Endothelial cell of hepatic sinusoid (primary cell): ENCODE measurements at regions not wholly inside any gene's neighbourhood (a gene's known extent, or its start where the extent isn't known, plus 50 kb on each side); places are given as distances from the start of the nearest gene placed in this dataset.
"Not testable (repeated sequence)": the region's sequence is repeated elsewhere in the genome, so short reads cannot be mapped to it uniquely, and the experiment has no call there.

Experiments
- in situ Hi-C: cut with HindIII; loops from 2 replicates; pipeline ENCODE4 v1.10.0; 2017; ENCODE audit warnings: low sequenced_read_pairs

DNA sequence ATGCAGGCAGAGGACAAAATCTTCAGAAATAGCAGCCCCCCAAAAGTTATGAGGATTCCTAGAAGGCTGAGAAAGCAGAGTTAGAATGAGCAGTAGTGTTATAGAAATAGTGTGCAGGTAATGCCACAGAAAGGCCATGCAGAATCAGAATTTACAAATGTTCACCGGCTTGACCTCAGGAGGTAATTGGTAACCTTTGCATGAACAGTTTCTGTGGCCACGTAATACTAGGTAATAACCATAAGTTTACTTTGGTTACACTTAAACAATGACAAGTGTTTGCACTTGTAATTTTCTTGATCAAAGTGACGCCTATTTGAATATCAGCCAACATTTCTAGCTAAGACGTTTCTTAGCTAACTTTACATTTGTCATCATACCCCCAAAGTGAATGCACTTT, 393.6 kb downstream of the GPAT3 start:
- in situ Hi-C loops: no loop called here

DNA sequence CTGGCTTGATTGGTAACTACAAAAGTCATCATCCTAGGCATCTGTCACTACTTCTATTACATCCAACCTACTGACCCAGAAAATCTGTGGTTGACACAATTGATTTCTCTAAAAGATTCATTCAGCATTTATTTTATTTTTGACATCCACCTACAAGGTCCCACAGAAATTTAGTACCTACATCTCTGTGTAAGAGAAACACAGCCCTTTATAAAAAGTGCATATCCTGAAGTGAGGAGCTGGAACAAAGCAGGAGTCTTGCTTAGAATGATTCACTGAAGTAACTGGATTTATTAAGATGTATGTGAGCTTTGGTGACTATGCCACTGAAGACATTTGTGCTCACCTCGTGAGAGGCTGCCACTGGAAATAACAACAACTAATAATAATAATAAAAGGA, 391.0 kb downstream of the GPAT3 start:
- in situ Hi-C loops: no loop called here

DNA sequence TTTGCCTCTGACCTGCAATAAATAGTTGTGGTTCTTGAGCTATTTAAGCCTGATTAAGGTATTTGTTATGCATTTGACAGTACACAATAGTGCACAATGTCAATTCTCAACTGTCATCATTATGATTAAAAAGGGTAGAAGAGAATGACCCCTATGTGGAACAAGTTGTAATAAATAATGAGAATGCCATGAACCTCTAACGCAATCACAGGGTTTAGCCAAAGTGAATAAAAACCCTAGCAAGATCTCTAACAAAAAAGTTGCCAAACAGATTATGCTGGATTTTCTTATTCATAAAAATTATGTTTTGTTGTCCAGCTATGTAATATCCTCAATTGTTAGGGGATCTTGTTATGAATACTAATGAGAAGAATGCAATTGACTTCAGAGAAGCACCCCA, 387.4 kb downstream of the GPAT3 start:
- in situ Hi-C loops: no loop called here

DNA sequence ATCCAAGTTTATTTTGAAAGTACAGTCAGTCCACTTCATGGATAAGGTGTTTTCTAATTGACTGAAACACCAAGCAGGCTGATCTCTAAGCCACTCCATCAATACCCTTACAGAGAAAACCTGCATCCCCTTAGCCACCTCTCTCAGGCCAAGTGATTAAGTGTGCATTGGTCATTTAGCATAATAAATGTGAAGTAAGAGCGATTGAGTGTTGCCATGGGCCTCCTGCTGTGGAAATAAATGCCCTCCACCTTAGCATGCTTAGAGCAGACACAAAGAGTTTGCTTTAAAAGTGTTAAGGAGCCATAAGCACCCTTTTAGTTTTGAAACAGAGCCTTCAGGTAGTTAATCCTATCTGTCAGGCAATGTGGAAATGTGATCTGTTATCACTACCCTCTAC, 386.5 kb downstream of the GPAT3 start:
- in situ Hi-C loops: no loop called here

DNA sequence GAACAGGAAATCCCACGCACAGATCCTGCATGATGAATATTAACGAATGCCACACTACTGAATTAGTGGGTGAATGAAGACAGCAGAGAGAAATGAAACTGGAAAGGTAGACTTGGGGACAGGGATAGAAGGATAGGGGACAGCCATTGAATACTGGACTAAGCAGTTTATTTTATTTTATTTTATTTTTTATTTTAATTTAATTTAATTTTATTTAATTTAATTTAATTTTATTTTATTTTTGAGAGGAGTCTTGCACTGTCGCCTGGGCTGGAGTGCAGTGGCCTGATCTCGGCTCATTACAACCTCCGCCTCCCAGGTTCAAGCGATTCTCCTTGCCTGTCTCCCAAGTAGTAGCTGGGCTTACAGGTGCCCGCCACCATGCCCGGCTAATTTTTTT, 385.2 kb downstream of the GPAT3 start:
- in situ Hi-C loops: no loop called here

DNA sequence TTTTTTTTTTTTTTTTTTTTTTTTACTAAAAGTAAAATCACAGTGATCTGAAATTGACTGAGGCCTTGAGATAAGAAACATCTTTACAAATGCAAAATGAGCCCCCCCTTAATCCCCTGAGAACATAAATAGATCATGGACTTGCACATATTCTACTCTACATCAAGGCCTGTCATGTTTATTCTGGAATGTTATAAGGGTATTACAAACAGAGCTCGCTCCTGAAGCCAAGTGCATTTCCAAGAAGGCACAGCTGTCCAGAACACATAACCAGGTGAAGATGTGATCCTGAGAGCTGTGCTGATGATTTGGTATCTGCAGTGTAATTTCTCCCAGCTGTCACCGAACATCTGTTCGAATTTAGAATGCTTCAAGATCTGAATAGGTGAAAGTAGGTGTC, 384.5 kb downstream of the GPAT3 start:
- in situ Hi-C loops: no loop called here

DNA sequence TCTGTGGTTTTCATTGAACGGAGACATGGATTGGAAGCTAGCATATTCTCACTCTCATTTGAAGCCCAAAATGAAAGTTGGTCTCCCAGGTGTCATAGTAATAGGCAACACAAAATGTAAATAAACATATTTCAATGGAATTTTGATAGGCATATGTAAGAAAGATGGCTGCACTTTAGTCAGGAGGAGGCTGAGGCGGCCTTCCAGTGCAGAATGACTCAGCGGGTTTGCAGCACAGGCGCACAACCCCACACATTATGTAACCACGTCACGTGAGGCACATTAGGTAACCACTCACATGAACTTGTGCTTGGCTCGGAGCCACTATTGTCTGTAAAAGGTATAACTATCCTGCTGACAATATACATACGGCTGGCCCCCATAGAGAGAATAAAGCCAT, 381.7 kb downstream of the GPAT3 start:
- in situ Hi-C loops: no loop called here

DNA sequence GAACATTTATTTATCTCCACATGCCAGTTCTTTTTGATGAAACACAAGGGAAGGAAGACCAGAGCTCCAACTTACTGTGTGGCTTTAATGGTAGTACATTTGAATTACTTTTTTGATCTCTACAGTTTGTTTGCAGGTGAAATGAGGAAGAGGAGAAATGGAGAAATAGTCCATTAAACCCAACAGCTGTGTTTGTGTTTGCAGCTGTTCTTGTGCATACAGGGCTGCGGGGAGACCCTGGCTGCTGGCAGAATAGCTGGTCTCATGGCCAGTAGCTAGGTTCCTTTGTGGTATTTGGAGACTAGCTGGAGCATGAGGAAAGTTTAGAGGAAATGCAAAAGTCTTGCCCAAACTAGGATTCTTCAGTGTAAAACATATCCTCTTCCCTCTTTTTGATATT, 374.8 kb downstream of the GPAT3 start:
- in situ Hi-C loops: no loop called here

DNA sequence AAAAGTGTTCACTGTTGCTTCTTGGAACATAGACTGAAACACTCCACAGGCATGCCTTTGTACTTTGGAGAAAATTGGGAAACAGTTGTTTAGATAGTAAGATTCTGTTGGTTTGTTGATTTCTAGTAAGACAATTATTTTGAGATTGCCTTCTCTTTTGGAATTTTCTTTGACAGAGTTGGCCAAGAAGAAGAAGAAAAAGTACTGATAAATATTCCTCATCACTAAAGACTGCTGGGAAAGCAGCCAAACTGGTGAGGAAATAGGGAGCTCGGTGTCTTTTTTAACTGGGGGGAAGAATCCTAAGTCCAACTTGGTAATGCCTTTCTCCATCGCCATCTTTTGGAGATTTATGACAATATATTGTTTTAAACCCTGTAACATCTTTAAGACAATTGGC, 370.7 kb downstream of the GPAT3 start:
- in situ Hi-C loops: no loop called here

DNA sequence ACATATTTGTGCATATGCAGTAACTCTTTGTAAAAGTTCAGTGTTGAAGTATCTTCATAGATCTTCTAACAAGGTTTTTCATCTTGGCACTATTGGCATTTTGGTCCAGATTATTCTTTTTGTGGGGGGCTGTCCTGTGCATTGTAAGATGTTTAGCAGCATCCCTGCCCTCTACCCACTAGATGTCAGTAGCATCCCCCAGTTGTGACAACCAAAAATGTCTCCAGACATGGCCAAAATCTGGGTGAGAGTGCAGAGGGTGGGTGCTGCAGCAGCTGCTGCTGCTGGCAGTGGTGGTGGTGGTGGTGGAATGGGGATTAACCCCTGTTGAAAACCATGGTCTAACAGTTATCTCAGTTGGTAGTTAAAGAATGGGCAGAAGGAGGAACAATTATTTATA, 370.0 kb downstream of the GPAT3 start:
- in situ Hi-C loops: no loop called here

DNA sequence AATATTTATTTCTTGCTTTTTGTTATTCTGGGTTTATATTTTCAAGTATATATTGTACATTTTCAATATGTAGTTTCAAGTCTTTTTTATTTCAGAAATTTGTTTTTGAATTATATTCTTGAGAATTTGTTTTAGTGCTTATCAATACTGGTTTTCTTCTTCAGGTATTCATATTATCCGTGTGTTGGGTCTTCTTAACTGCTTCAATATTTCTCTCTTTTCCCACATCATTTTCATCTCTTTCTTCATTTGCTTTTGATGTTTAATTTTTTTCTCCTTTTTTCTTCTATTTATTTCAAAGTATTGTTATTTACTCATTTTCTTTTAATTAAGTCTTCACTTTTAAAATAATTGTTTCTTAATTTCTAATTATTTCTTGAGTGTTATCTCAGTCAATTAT, 367.8 kb downstream of the GPAT3 start:
- in situ Hi-C loops: not testable (repeated sequence)

DNA sequence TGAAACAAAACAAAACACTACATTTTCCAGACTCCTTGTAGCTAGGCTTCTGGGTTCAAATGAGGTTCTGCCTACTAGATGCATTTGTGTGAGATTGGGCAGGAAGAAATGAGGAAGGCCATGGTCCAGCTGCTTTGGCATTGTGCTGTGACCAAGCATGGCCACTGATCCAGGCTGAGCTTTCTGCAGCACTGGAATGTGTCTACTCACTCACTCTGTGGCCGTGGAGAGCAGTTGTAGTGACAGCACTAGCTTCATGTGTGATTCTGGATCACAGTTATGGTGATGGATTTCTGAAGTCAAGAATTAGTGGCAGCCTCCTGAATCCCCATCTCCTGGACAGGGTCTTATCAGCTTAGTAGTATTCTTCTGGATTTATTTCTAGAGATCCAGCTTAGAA, 358.9 kb downstream of the GPAT3 start:
- in situ Hi-C loops: no loop called here

DNA sequence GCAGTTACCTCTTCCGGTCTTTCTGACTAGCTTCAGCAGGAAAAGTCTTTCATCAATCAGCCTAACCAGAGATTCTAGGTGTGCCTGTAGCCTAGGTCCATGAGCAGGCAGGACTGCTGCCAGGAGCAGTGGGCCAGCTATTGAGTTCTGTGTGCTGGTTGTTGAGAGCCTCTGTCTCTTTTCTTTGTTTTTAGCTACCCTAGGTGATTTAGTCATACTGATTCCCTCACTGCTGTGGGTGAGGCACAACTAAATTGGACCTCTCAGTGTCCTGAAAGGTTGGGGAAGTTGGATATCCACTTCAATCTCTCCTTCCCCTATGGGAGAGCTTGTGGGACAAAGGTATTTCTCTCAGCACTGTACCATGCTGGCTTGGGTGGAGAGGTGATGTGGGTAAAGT, 354.9 kb downstream of the GPAT3 start:
- in situ Hi-C loops: no loop called here

DNA sequence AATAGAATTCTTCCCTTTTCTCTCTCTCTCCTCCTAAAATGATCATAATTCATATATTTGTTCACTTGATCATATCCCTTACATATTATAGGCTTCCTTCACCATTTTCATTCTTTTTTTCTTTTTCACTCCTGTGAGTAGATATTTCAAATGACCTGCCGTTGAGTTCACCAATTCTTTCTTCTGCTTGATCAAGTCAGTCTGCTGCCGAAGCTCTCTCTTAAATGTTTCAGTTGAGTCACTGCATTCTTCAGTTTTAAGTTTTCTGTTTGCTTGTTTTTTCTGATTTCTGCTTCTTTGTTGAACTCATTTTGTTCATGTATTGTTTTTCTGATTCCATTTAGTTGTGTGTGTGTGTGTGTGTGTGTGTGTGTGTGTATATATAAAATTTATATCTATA, 354.3 kb downstream of the GPAT3 start:
- in situ Hi-C loops: no loop called here

DNA sequence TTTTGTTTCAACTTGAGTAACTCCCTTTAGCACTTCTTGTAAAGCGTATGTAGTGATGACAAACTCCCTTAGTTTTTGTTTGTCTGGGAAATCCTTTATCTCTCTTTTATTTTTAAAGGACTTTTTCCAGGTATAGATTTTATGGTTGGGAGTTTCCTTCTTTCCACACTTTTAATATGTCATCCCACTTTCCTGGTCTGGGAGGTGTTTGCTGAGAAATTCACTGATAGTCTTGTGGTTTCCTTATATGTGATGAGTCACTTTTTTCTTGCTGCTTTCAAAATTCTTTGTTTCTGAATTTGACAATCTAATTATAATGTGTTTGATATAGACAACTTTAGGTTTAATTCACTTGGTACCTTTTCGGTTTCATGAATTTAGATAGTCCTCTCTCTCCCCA, 353.9 kb downstream of the GPAT3 start:
- in situ Hi-C loops: no loop called here

DNA sequence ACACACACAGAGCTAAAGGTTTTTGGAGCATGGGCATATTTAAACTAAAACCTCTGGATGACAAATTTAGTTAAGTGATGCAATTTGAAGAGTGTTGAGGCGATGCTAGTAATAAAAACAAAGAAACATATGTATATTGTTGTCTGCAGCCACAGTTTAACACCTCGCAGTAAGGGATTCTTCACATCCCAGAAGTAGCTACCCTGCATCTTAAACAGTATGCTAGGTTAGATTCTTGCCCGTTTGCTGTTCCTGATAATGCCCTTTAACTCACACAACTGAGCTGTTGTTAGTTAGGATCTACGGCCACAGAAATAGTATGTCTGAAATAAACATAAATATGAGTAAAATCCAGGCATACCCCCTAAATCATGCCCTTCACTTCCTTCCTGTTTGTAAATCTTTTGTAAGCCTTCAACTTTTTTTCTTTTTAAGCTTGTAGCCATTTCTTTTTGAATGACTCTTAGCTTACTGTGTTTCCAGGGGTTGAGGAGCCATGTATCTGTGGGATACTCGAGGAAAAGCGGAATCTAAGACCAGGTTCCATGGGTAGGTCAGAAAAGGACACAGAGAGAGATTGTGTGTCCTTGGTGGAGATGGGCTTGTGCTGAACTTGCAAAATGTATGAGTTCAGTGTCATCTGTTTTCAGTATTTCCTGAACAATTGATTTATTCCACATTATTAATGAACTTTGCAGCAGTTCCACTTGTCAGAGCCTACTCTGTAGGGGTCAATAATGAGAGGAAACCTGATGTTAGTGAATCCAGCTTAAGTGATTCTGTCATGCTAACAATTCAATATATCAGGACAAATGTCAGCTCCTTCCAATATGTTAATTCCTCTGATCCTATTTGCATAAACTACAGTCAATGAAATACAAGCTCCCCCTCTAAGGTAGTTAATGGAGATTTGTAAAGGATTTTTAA, 349.6 kb downstream of the GPAT3 start:
- in situ Hi-C loops: no loop called here

DNA sequence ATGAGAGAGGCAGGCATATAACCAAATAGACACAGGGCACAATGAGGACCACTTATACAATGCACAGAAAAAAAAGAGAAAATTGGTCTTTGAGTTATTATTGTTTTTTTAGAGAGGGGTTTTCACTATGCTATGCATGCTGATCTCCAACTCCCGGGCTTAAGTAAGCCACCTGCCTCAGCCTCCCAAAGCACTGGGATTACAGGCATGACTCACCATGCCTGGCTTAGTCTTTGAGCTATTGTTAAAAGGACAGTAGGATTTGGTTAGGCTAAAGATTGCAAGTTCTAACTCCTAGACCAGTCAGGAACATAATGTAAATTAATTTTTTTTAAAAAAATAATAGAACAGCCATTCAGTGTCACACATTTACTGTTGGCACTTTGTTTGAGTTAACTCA, 340.1 kb downstream of the GPAT3 start:
- in situ Hi-C loops: no loop called here

DNA sequence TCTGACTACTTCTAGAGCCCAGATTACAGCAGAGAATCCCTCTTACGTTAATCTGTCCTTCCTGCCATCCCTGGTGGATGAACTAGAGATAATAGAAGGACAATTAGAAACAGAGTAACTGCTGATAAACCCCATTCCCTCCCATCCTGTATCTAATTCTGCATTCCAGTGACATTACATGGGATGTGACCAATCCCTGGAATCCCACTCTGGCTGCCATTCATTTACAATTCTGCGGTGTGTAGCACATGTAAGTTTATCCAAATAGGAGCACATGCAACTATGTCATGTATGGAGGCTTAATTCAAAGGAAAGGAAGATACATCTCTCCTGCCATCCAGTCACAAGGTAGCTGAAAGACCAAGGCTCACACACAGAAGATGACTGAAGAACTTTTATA, 339.5 kb downstream of the GPAT3 start:
- in situ Hi-C loops: no loop called here

DNA sequence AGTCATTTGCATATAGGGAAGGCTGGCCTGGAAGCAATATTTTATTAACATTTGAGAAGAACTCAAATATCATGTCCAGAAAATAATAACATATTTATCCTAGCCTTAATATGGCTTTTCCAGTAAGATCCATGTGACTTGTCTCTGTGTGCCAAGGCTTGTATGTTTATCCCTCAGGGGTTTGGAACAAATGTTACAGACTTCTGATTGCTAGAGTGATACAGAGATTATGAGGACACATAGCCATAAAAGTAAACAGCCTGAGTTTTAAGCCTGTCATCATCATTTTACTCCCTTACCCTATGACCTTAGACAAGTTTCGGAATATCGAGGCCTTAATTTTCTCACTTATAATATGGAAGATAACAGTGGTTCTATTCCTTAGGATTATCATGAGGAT, 338.1 kb downstream of the GPAT3 start:
- in situ Hi-C loops: no loop called here

DNA sequence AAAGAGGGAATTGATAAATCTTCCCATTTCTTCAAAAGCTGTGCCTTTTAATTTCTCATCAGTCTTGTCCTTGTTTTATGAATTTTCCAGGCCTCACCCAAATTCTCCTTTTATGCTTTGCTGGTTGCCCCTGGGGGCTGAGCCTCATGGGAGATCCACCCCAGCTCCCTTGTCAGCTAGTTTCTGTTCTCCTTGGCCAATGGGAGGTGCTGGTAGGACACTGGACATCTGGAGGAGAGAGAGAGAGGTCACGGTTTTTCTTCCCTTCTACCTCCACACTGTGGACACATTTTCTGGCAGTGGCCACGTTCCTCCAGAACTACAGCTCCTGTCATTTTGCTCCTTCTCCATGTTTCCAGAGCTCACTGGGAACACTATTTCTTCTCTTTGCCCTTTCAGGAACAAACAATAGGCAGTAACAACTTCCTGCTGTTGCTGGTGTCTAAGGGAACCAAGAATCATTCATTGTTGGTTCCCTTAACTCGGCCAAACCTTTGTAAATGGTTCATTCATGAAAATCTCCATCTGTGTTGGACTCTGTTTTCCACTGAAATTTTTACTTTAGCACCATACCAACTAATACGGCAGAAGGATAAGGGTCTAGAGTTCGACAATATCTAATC, 334.5 kb downstream of the GPAT3 start:
- in situ Hi-C loops: no loop called here

DNA sequence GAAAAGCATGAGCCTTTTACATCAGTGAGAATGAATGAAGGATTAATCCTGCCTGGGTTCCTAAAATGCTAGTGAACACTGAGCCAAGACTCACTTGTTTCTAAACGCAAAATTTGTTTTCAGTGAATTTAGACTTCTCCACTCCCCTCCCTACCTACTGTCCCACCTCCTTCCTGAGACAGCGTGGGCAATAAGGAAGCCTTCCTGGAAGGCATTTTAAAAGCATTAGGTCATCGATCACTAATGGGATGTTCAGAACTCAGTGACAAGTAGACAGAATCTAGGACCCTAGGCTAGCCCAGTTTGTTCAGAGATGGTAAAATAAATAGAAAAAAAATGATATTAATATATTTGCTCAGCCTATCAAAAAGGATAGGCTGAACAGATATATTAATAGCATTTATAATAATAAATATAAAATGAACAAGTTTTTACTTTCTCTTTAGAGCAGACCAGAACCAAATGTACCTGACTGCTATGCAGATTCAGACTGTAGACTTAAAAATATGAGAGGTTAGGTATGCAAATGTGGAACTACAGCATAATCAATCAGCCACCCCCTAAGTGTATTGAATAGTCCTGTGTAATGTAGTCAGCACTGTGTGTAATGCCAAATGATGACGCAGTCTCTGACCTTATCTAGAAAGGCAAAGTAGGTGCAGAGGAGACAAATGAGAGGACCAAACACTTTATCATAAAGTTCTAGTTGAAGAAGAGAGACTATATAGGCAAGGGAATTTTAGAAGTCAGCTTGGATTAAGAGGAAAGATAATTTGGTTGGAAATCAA, 331.1 kb downstream of the GPAT3 start:
- in situ Hi-C loops: no loop called here
